ENCODE measurements at regions not wholly inside any gene's neighbourhood (a gene's known extent, or its start where the extent isn't known, plus 50 kb on each side); places are given as distances from the start of the nearest gene placed in this dataset.
A peak's percentile ranks its signal among the peaks of the same experiment; 100 is the strongest.

- H3K79me2 ChIP-seq (ENCODE audit: insufficient read depth, low read length) = no peaks in the 10 kb centered on the region
- no peak overlapping the region for H3K27ac ChIP-seq (ENCODE audit: low read depth, low read length)
- no peak for DNase-seq (ENCODE audit: insufficient read length, low spot score, missing footprints)
- no peaks in the 10 kb centered on the region for H4K20me1 ChIP-seq (ENCODE audit: insufficient read depth, low read length)
- no peaks in the 10 kb centered on the region for H3K36me3 ChIP-seq (ENCODE audit: insufficient read depth, low read length)
- H2AFZ ChIP-seq (ENCODE audit: low read length) = no peak overlapping the region
- H3K4me3 ChIP-seq (ENCODE audit: insufficient read depth, low read length) = no peak overlapping the region
- no peaks in the 10 kb centered on the region for H3K27me3 ChIP-seq (ENCODE audit: insufficient read depth, low read length)
- TF ChIP-seq CTCF (IDR thresholded peaks at IDR 0.05; ENCODE audit: extremely low read depth, low read depth, low read length) = no peak
- no peaks in the 10 kb centered on the region for H3K9me3 ChIP-seq (ENCODE audit: low read depth, low read length)
- H3K4me1 ChIP-seq (ENCODE audit: insufficient read depth, low read length) = no peaks in the 10 kb centered on the region
- H3K4me2 ChIP-seq (ENCODE audit: insufficient read depth, low read length) = no peak overlapping the region
Observed at GRCh38 chr1:88074661-88075060, 609.4 kb upstream of the PKN2 start.

- TF ChIP-seq CTCF (IDR thresholded peaks at IDR 0.05; ENCODE audit: extremely low read depth, low read depth, low read length) = no peak
- Histone ChIP-seq H3K9me3 (ENCODE audit: low read depth, low read length) (no peaks in the 10 kb centered on the region), H4K20me1 (ENCODE audit: insufficient read depth, low read length) (no peaks in the 10 kb centered on the region), H3K79me2 (ENCODE audit: insufficient read depth, low read length) (no peaks in the 10 kb centered on the region), H3K4me2 (ENCODE audit: insufficient read depth, low read length) (no peak overlapping the region), H2AFZ (ENCODE audit: low read length) (no peak overlapping the region), H3K4me3 (ENCODE audit: insufficient read depth, low read length) (no peak overlapping the region), H3K27me3 (ENCODE audit: insufficient read depth, low read length) (no peaks in the 10 kb centered on the region), H3K36me3 (ENCODE audit: insufficient read depth, low read length) (no peaks in the 10 kb centered on the region), H3K4me1 (ENCODE audit: insufficient read depth, low read length) (no peaks in the 10 kb centered on the region), H3K27ac (ENCODE audit: low read depth, low read length) (no peak overlapping the region)
- no peak for DNase-seq (ENCODE audit: insufficient read length, low spot score, missing footprints)
Observed at GRCh38 chr1:88075813-88076212, 608.3 kb upstream of the PKN2 start.

GRCh38 chr1:88079036-88079435, 605.0 kb upstream of the PKN2 start:
- Histone ChIP-seq H3K27me3 (ENCODE audit: insufficient read depth, low read length) (no peaks in the 10 kb centered on the region), H3K36me3 (ENCODE audit: insufficient read depth, low read length) (no peaks in the 10 kb centered on the region), H3K4me2 (ENCODE audit: insufficient read depth, low read length) (no peak overlapping the region), H3K4me3 (ENCODE audit: insufficient read depth, low read length) (no peak overlapping the region), H3K27ac (ENCODE audit: low read depth, low read length) (no peak overlapping the region), H4K20me1 (ENCODE audit: insufficient read depth, low read length) (no peaks in the 10 kb centered on the region), H3K4me1 (ENCODE audit: insufficient read depth, low read length) (no peaks in the 10 kb centered on the region), H3K9me3 (ENCODE audit: low read depth, low read length) (no peaks in the 10 kb centered on the region), H2AFZ (ENCODE audit: low read length) (no peak overlapping the region), H3K79me2 (ENCODE audit: insufficient read depth, low read length) (no peaks in the 10 kb centered on the region)
- DNase-seq (ENCODE audit: insufficient read length, low spot score, missing footprints) = no peak
- TF ChIP-seq CTCF (IDR thresholded peaks at IDR 0.05; ENCODE audit: extremely low read depth, low read depth, low read length) = peak; percentile 37

GRCh38 chr1:88080875-88081274, 603.2 kb upstream of the PKN2 start:
- no peaks in the 10 kb centered on the region for H3K4me1 ChIP-seq (ENCODE audit: insufficient read depth, low read length)
- H3K4me2 ChIP-seq (ENCODE audit: insufficient read depth, low read length) = no peak overlapping the region
- no peak overlapping the region for H3K4me3 ChIP-seq (ENCODE audit: insufficient read depth, low read length)
- no peak overlapping the region for H2AFZ ChIP-seq (ENCODE audit: low read length)
- H3K27ac ChIP-seq (ENCODE audit: low read depth, low read length) = no peak overlapping the region
- no peaks in the 10 kb centered on the region for H4K20me1 ChIP-seq (ENCODE audit: insufficient read depth, low read length)
- TF ChIP-seq CTCF (IDR thresholded peaks at IDR 0.05; ENCODE audit: extremely low read depth, low read depth, low read length) = no peak
- DNase-seq (ENCODE audit: insufficient read length, low spot score, missing footprints) = no peak
- H3K36me3 ChIP-seq (ENCODE audit: insufficient read depth, low read length) = no peaks in the 10 kb centered on the region
- no peaks in the 10 kb centered on the region for H3K79me2 ChIP-seq (ENCODE audit: insufficient read depth, low read length)
- no peaks in the 10 kb centered on the region for H3K9me3 ChIP-seq (ENCODE audit: low read depth, low read length)
- no peaks in the 10 kb centered on the region for H3K27me3 ChIP-seq (ENCODE audit: insufficient read depth, low read length)

Measured in osteoblast (primary cell).